DOHH2 (cell line): ENCODE measurements at regions not wholly inside any gene's neighbourhood (a gene's known extent, or its start where the extent isn't known, plus 50 kb on each side); places are given as distances from the start of the nearest gene placed in this dataset.

ENCODE experiments used
- H3F3A ChIP-seq: fragments of 200-600 bp; sonication (generic), shearing (Covaris generic); 2 replicates; pipeline ENCODE4 v1.6.0; 2016; ENCODE audit warnings: antibody characterized with exemption, mild to moderate bottlenecking; ENCODE audit not compliant: control insufficient read depth, insufficient read depth
- H3K27ac ChIP-seq: fragments of 200-600 bp; sonication (generic); 2 replicates; pipeline ENCODE4 v1.5.1; 2014; ENCODE audit warnings: low read depth, mild to moderate bottlenecking, low read length, moderate library complexity
- H3K27me3 ChIP-seq: fragments of 200-600 bp; sonication (generic); 2 replicates; pipeline ENCODE4 v1.6.1; 2014; ENCODE audit warnings: mild to moderate bottlenecking, low read length, mixed read lengths; ENCODE audit not compliant: control insufficient read depth
- H3K36me3 ChIP-seq: fragments of 200-600 bp; sonication (generic); 2 replicates; pipeline ENCODE4 v1.6.1; 2014; ENCODE audit warnings: mild to moderate bottlenecking, low read length, moderate library complexity, mixed read lengths; ENCODE audit not compliant: control insufficient read depth
- H3K4me1 ChIP-seq: fragments of 200-600 bp; sonication (generic); 2 replicates; pipeline ENCODE4 v1.6.1; 2014; ENCODE audit warnings: mild to moderate bottlenecking, low read length, mixed read lengths; ENCODE audit not compliant: control insufficient read depth
- H3K4me2 ChIP-seq: fragments of 200-600 bp; sonication (generic); 2 replicates; pipeline ENCODE4 v1.6.0; 2014; ENCODE audit warnings: mild to moderate bottlenecking, low read length, moderate library complexity
- H3K4me3 ChIP-seq: fragments of 200-600 bp; sonication (generic); 2 replicates; pipeline ENCODE4 v1.5.1; 2014; ENCODE audit warnings: mild to moderate bottlenecking, low read length, mixed read lengths
- H3K79me2 ChIP-seq: fragments of 200-600 bp; sonication (generic); 2 replicates; pipeline ENCODE4 v1.6.1; 2014; ENCODE audit warnings: mild to moderate bottlenecking, low read length, mixed read lengths; ENCODE audit not compliant: control insufficient read depth
- H3K9me2 ChIP-seq: fragments of 200-600 bp; sonication (generic); replicated peaks from 2 replicates; pipeline ENCODE4 v1.6.1; 2014; ENCODE audit warnings: mild to moderate bottlenecking, low read length, mixed read lengths; ENCODE audit not compliant: control insufficient read depth
- H3K9me3 ChIP-seq: fragments of 200-600 bp; sonication (generic); 2 replicates; pipeline ENCODE4 v1.6.1; 2014; ENCODE audit warnings: antibody characterized with exemption, low read length, mixed read lengths; ENCODE audit not compliant: control insufficient read depth, insufficient read depth
- H4K20me1 ChIP-seq: fragments of 200-600 bp; sonication (generic); 2 replicates; pipeline ENCODE4 v1.6.0; 2014; ENCODE audit warnings: low read depth, mild to moderate bottlenecking, antibody characterized with exemption, low read length, moderate library complexity; ENCODE audit not compliant: control insufficient read depth, insufficient read depth
- EZH2phosphoT487 ChIP-seq: fragments of 200-600 bp; sonication (generic); IDR thresholded peaks from 2 replicates; pipeline ENCODE4 v1.6.1; 2017; ENCODE audit warnings: borderline replicate concordance, mild to moderate bottlenecking, antibody characterized with exemption, low read length, moderate library complexity, mixed read lengths
- TF ChIP-seq, protein P1 (sequence below): fragments of 200-600 bp; sonication (generic); IDR thresholded peaks from one replicate; pipeline ENCODE4 v1.5.1; 2014; ENCODE audit warnings: antibody characterized with exemption, mild to moderate bottlenecking, low read depth, low read length; ENCODE audit not compliant: poor library complexity, severe bottlenecking

DNA sequence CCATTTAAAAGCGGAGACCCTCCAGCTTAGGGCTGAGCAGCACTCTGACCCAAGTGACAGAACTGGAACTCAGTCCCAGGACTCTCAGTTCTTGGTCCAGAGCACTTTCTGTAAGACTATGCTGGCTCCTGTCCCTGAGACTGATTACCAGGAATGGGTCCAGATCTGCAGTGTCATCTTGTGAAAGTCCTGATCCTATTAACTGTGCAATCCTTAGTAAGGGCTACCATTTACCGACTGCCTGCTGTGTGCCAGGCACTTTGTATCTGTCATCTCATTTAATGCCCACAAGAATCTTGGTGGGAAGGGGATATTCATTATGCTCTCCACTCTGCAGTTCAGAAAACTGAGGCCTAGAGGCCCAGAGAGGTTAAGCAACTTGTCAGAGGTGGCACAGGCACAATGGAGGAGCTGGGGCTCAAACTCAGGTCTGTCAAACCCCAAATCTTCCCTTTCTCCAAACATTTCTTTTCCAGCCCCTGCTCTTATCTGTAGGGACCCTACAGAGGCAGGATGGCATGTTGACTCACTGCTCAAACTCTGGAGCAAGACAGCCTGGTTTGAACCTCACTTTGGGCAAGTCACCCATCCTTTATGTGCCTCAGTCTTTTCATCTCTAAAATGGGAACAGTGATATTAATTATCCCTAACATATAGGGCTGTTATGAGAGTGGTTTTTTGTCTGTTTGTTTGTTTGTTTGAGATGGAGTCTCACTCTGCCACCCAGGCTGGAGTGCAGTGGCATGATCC is 57.6 kb upstream of the IFNLR1 start:
- Histone ChIP-seq H3K4me2 (no peak overlapping the region), H3K4me1 (peaks cover 5% of the 10 kb centered on the region; the same call in 1 of the 2 replicates), H3K9me2 (no peaks in the 10 kb centered on the region), H4K20me1 (no peaks in the 10 kb centered on the region), H3K27ac (no peak overlapping the region), H3K9me3 (no peaks in the 10 kb centered on the region), H3K27me3 (no peaks in the 10 kb centered on the region), H3K4me3 (no peak overlapping the region), H3K36me3 (no peaks in the 10 kb centered on the region), H3K79me2 (no peaks in the 10 kb centered on the region), H3F3A (no peaks in the 10 kb centered on the region)
- TF ChIP-seq EZH2phosphoT487: no peak
- TF ChIP-seq, protein P1, sequence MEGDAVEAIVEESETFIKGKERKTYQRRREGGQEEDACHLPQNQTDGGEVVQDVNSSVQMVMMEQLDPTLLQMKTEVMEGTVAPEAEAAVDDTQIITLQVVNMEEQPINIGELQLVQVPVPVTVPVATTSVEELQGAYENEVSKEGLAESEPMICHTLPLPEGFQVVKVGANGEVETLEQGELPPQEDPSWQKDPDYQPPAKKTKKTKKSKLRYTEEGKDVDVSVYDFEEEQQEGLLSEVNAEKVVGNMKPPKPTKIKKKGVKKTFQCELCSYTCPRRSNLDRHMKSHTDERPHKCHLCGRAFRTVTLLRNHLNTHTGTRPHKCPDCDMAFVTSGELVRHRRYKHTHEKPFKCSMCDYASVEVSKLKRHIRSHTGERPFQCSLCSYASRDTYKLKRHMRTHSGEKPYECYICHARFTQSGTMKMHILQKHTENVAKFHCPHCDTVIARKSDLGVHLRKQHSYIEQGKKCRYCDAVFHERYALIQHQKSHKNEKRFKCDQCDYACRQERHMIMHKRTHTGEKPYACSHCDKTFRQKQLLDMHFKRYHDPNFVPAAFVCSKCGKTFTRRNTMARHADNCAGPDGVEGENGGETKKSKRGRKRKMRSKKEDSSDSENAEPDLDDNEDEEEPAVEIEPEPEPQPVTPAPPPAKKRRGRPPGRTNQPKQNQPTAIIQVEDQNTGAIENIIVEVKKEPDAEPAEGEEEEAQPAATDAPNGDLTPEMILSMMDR: no peak

DNA sequence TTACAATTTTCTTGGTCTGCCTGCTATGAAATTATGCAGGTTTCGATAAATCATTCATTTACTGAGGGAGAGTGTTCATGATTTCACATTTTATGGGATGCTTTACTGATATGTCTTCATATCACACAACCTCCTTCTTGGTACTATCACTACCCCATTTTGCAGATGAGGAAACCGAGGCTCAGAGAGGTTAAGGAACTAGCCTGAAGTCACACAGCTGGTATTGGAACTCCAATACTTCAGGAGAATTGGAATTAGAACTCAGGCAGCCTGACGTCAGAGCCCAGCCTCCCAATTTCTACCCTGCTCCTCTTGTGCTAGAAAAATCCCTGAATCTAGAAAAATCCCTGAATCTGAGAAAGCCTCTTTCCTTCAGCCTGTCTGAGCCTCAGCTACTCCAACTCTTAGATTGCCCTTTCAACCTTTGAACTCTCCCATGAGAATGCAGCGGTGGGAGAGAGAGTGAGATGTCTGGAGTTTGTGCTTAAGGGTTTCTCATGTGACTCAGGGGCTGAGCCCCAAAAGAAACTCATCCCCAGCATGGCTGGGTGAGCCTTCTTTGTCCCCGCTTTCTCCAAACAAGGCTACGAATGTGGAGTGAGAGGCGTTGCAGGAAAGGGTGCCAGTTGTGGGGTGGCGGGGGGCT is 50.8 kb upstream of the IFNLR1 start:
- Histone ChIP-seq H3K4me3 (no peak overlapping the region), H3K36me3 (no peaks in the 10 kb centered on the region), H3K27ac (no peak overlapping the region), H3K4me2 (no peak overlapping the region), H3K9me3 (no peaks in the 10 kb centered on the region), H4K20me1 (no peaks in the 10 kb centered on the region), H3K27me3 (no peaks in the 10 kb centered on the region), H3K4me1 (no peaks in the 10 kb centered on the region; the same call in 1 of the 2 replicates), H3F3A (no peaks in the 10 kb centered on the region), H3K9me2 (no peaks in the 10 kb centered on the region), H3K79me2 (no peaks in the 10 kb centered on the region)
- TF ChIP-seq EZH2phosphoT487: no peak
- TF ChIP-seq, protein P1: no peak

DNA sequence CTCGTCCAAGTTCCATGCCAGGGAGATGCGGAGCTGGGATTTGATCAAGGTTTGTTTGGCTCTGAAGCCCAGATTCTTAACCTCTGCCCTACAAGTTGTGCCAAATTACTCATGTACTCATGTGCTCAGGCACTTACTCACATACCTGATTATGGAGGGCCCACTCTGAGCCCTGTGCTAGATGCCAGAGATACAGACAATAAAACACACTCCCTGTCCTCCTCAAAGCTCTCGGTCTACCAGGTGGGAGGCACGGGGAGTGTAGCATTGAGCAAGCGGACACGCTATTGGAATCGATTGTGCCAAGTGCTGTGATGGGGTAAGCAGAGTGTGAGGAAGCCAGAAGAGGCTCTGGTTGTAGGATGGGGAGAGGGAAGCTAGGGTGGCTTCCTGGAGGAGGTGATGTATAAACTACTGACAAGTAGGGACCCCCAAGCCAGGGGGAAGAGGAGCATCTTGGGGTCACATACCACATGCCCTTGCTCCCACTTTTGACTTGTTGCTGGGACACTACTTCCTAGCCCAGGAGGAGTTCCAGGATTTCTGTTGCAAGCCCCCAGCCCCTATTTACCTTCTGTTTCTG is 49.8 kb upstream of the IFNLR1 start:
- no peak overlapping the region for H3K4me2 ChIP-seq

More for the DNA sequence above, 49.8 kb upstream of the IFNLR1 start:
- H3K9me3 ChIP-seq: no peaks in the 10 kb centered on the region
- no peaks in the 10 kb centered on the region; the same call in 1 of the 2 replicates for H3K4me1 ChIP-seq
- H3K4me3 ChIP-seq: no peak overlapping the region
- H3K9me2 ChIP-seq: no peaks in the 10 kb centered on the region
- H3F3A ChIP-seq: no peaks in the 10 kb centered on the region
- no peaks in the 10 kb centered on the region for H3K36me3 ChIP-seq
- H3K27me3 ChIP-seq: no peaks in the 10 kb centered on the region
- TF ChIP-seq EZH2phosphoT487: no peak
- TF ChIP-seq, protein P1: no peak
- H3K27ac ChIP-seq: no peak overlapping the region
- no peaks in the 10 kb centered on the region for H4K20me1 ChIP-seq
- H3K79me2 ChIP-seq: no peaks in the 10 kb centered on the region
